MCF 10A (cell line): ENCODE measurements at regions not wholly inside any gene's neighbourhood (a gene's known extent, or its start where the extent isn't known, plus 50 kb on each side); places are given as distances from the start of the nearest gene placed in this dataset.

Source experiments
- BruUV-seq: library from RNA; stranded (reverse); fragments of 400-500 nt; replicated peaks from 2 replicates; lab custom pipeline; 2021; lab: Mats Ljungman, UMichigan
- CTCF ChIA-PET: fragments of 300-600 bp; sonication (Branson Sonifier 250); formaldehyde crosslinking; extraction: SDS; loops from one replicate; lab custom pipeline; 2021; ENCODE audit warnings: antibody characterized with exemption, inconsistent platforms; lab: Yijun Ruan, JAX
- POLR2A ChIA-PET: fragments of 300-600, 350-650 bp; sonication (Branson Sonifier 250); formaldehyde crosslinking; extraction: SDS; loops from one replicate; lab custom pipeline; 2020; ENCODE audit warnings: antibody characterized with exemption, inconsistent platforms; lab: Yijun Ruan, JAX
- DNase-seq: peaks from one replicate; pipeline ENCODE4 v3.0.0-alpha.2; 2018; ENCODE audit not compliant: unreplicated experiment
- H3K27ac Mint-ChIP-seq: one replicate; pipeline ENCODE4 v1.8.0; 2022; ENCODE audit warnings: mild to moderate bottlenecking, low read depth, mixed read lengths; ENCODE audit not compliant: unreplicated experiment
- H3K27me3 Mint-ChIP-seq: one replicate; pipeline ENCODE4 v1.8.0; 2022; ENCODE audit warnings: mixed read lengths; ENCODE audit not compliant: insufficient read depth, unreplicated experiment
- H3K36me3 Mint-ChIP-seq: one replicate; pipeline ENCODE4 v1.8.0; 2022; ENCODE audit warnings: mild to moderate bottlenecking, moderate library complexity, mixed read lengths; ENCODE audit not compliant: insufficient read depth, unreplicated experiment
- H3K4me1 Mint-ChIP-seq: one replicate; pipeline ENCODE4 v1.8.0; 2022; ENCODE audit warnings: mixed read lengths; ENCODE audit not compliant: insufficient read depth, unreplicated experiment
- H3K4me3 Mint-ChIP-seq: one replicate; pipeline ENCODE4 v1.8.0; 2022; ENCODE audit warnings: mild to moderate bottlenecking, moderate library complexity, mixed read lengths; ENCODE audit not compliant: unreplicated experiment
- H3K9me3 Mint-ChIP-seq: one replicate; pipeline ENCODE4 v1.8.0; 2022; ENCODE audit warnings: mixed read lengths; ENCODE audit not compliant: unreplicated experiment
- intact Hi-C: fragments of 100-400 bp; cut with micrococcal nuclease; formaldehyde crosslinking; loops from 2 replicates; pipeline ENCODE4 v1.14.1; 2022
- TF ChIP-seq, protein P1 (sequence below): fragments of 200-600 bp; IDR thresholded peaks from one replicate; pipeline ENCODE4 v1.8.0; 2022; ENCODE audit warnings: antibody characterized with exemption, mild to moderate bottlenecking; ENCODE audit not compliant: unreplicated experiment

GRCh38 chr6:91018586-91018985 is 431.7 kb upstream of the MAP3K7 start:
- Mint-ChIP-seq H3K4me1 (no peaks in the 10 kb centered on the region), H3K4me3 (no peak overlapping the region), H3K27me3 (peaks cover 33% of the 10 kb centered on the region), H3K9me3 (no peaks in the 10 kb centered on the region), H3K27ac (no peak overlapping the region), H3K36me3 (no peaks in the 10 kb centered on the region)
- no peak for DNase-seq
- TF ChIP-seq, protein P1, sequence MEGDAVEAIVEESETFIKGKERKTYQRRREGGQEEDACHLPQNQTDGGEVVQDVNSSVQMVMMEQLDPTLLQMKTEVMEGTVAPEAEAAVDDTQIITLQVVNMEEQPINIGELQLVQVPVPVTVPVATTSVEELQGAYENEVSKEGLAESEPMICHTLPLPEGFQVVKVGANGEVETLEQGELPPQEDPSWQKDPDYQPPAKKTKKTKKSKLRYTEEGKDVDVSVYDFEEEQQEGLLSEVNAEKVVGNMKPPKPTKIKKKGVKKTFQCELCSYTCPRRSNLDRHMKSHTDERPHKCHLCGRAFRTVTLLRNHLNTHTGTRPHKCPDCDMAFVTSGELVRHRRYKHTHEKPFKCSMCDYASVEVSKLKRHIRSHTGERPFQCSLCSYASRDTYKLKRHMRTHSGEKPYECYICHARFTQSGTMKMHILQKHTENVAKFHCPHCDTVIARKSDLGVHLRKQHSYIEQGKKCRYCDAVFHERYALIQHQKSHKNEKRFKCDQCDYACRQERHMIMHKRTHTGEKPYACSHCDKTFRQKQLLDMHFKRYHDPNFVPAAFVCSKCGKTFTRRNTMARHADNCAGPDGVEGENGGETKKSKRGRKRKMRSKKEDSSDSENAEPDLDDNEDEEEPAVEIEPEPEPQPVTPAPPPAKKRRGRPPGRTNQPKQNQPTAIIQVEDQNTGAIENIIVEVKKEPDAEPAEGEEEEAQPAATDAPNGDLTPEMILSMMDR, result no peak
- BruUV-seq, result no TSS peak
- intact Hi-C loops, result no loop called here
- ChIA-PET CTCF (no interaction called here), POLR2A (no interaction called here)

- H3K27me3 Mint-ChIP-seq, result peaks cover 66% of the 10 kb centered on the region
- intact Hi-C loops, result no loop called here
- POLR2A ChIA-PET, result no interaction called here
- TF ChIP-seq, protein P1, result no peak
- no peaks in the 10 kb centered on the region for H3K4me1 Mint-ChIP-seq
- no peaks in the 10 kb centered on the region for H3K9me3 Mint-ChIP-seq
- H3K36me3 Mint-ChIP-seq, result no peaks in the 10 kb centered on the region
- BruUV-seq, result no TSS peak
- DNase-seq, result no peak
- no peak overlapping the region for H3K27ac Mint-ChIP-seq
- H3K4me3 Mint-ChIP-seq, result no peak overlapping the region
- CTCF ChIA-PET, result no interaction called here
These were observed 426.6 kb upstream of the MAP3K7 start for GRCh38 chr6:91013511-91013910.

- Mint-ChIP-seq H3K4me1 (peaks cover 7% of the 10 kb centered on the region), H3K27ac (no peak overlapping the region), H3K36me3 (no peaks in the 10 kb centered on the region), H3K9me3 (no peaks in the 10 kb centered on the region), H3K27me3 (peaks cover 50% of the 10 kb centered on the region), H3K4me3 (no peak overlapping the region)
- TF ChIP-seq, protein P1, result no peak
- CTCF ChIA-PET, result no interaction called here
- POLR2A ChIA-PET, result no interaction called here
- DNase-seq, result no peak
- no TSS peak for BruUV-seq
- intact Hi-C loops, result no loop called here
These were observed 410.2 kb upstream of the MAP3K7 start for GRCh38 chr6:90997076-90997475.

- peaks cover 7% of the 10 kb centered on the region for H3K4me1 Mint-ChIP-seq
- CTCF ChIA-PET, result no interaction called here
- no TSS peak for BruUV-seq
- no peak overlapping the region for H3K27ac Mint-ChIP-seq
- POLR2A ChIA-PET, result no interaction called here
- intact Hi-C loops, result no loop called here
- H3K4me3 Mint-ChIP-seq, result no peak overlapping the region
- TF ChIP-seq, protein P1, result no peak
- H3K9me3 Mint-ChIP-seq, result no peaks in the 10 kb centered on the region
- H3K36me3 Mint-ChIP-seq, result no peaks in the 10 kb centered on the region
- H3K27me3 Mint-ChIP-seq, result peaks cover 39% of the 10 kb centered on the region
- peak; percentile 6 for DNase-seq
These were observed 406.9 kb upstream of the MAP3K7 start for GRCh38 chr6:90993770-90994169.
